Duodenal mucosa (tissue), 2 donors: ENCODE measurements at regions not wholly inside any gene's neighbourhood (a gene's known extent, or its start where the extent isn't known, plus 50 kb on each side); places are given as distances from the start of the nearest gene placed in this dataset.

ENCODE experiments used
- H3K27ac ChIP-seq: one replicate; pipeline ENCODE4 v1.7.0; 2013; ENCODE audit warnings: low read depth, low read length
- H3K27me3 ChIP-seq, 2 donors: one replicate each; pipeline ENCODE4 v1.7.0; 2013; ENCODE audit warnings: low read length in 2 of 2, control low read depth in 1 of 2; ENCODE audit not compliant: insufficient read depth in 2 of 2, control insufficient read depth in 1 of 2
- H3K36me3 ChIP-seq, 2 donors: one replicate each; pipeline ENCODE4 v1.7.0; 2013; ENCODE audit warnings: low read length in 2 of 2, control low read depth in 1 of 2; ENCODE audit not compliant: insufficient read depth in 2 of 2, control insufficient read depth in 1 of 2
- H3K4me1 ChIP-seq, 2 donors: one replicate each; pipeline ENCODE4 v1.7.0; 2013; ENCODE audit warnings: low read length in 2 of 2, control low read depth in 1 of 2; ENCODE audit not compliant: insufficient read depth in 2 of 2, control insufficient read depth in 1 of 2
- H3K4me3 ChIP-seq, 2 donors: one replicate each; pipeline ENCODE4 v1.7.0; 2013; ENCODE audit warnings: low read length in 2 of 2, low read depth in 1 of 2
- H3K9ac ChIP-seq, 2 donors: one replicate each; pipeline ENCODE4 v1.7.0; 2013; ENCODE audit warnings: low read length in 2 of 2, low read depth in 1 of 2
- H3K9me3 ChIP-seq, 2 donors: one replicate each; pipeline ENCODE4 v1.7.0; 2013; ENCODE audit warnings: low read length in 2 of 2, control low read depth in 1 of 2; ENCODE audit not compliant: control insufficient read depth in 1 of 2

- no peaks in the 10 kb centered on the region for H3K9me3 ChIP-seq
- no peaks in the 10 kb centered on the region for H3K36me3 ChIP-seq
- H3K27me3 ChIP-seq, result no peaks in the 10 kb centered on the region
- no peak overlapping the region for H3K27ac ChIP-seq
- no peak overlapping the region for H3K9ac ChIP-seq
- no peaks in the 10 kb centered on the region for H3K4me1 ChIP-seq
- no peak overlapping the region for H3K4me3 ChIP-seq
These were observed 93.4 kb downstream of the ABHD5 start for GRCh38 chr3:43783987-43784639.

- Histone ChIP-seq H3K4me1 (no peaks in the 10 kb centered on the region), H3K9me3 (no peaks in the 10 kb centered on the region), H3K9ac (no peak overlapping the region), H3K27ac (no peak overlapping the region), H3K36me3 (no peaks in the 10 kb centered on the region), H3K4me3 (no peak overlapping the region), H3K27me3 (peaks cover 0 to under 1% of the 10 kb centered on the region in 2 donors)
These were observed 93.9 kb downstream of the ABHD5 start for GRCh38 chr3:43784640-43785011.

GRCh38 chr3:43785551-43785950, 94.8 kb downstream of the ABHD5 start:
- Histone ChIP-seq H3K9ac (no peak overlapping the region), H3K27me3 (peaks cover 2% of the 10 kb centered on the region in 2 donors), H3K27ac (no peak overlapping the region), H3K36me3 (no peaks in the 10 kb centered on the region), H3K9me3 (no peaks in the 10 kb centered on the region), H3K4me1 (no peaks in the 10 kb centered on the region), H3K4me3 (no peak overlapping the region)

- Histone ChIP-seq H3K9me3 (no peaks in the 10 kb centered on the region), H3K27ac (no peak overlapping the region), H3K9ac (no peak overlapping the region), H3K27me3 (peaks cover 2 to 3% of the 10 kb centered on the region in 2 donors), H3K4me1 (no peaks in the 10 kb centered on the region), H3K36me3 (no peaks in the 10 kb centered on the region), H3K4me3 (no peak overlapping the region)
These were observed 95.4 kb downstream of the ABHD5 start for GRCh38 chr3:43786102-43786501.

- Histone ChIP-seq H3K9me3 (no peaks in the 10 kb centered on the region), H3K36me3 (no peaks in the 10 kb centered on the region), H3K27ac (no peak overlapping the region), H3K4me1 (no peaks in the 10 kb centered on the region), H3K9ac (no peak overlapping the region), H3K4me3 (no peak overlapping the region), H3K27me3 (peaks cover 2 to 3% of the 10 kb centered on the region in 2 donors)
These were observed 96.0 kb downstream of the ABHD5 start for GRCh38 chr3:43786526-43787305.

- Histone ChIP-seq H3K4me1 (no peaks in the 10 kb centered on the region), H3K9ac (no peak overlapping the region), H3K27ac (no peak overlapping the region), H3K36me3 (no peaks in the 10 kb centered on the region), H3K27me3 (peaks cover 2 to 3% of the 10 kb centered on the region in 2 donors), H3K4me3 (no peak overlapping the region), H3K9me3 (no peaks in the 10 kb centered on the region)
These were observed 96.6 kb downstream of the ABHD5 start for GRCh38 chr3:43787330-43787729.

- no peaks in the 10 kb centered on the region for H3K9me3 ChIP-seq
- no peaks in the 10 kb centered on the region for H3K36me3 ChIP-seq
- H3K27ac ChIP-seq, result no peak overlapping the region
- no peak overlapping the region for H3K9ac ChIP-seq
- H3K4me1 ChIP-seq, result no peaks in the 10 kb centered on the region
- H3K4me3 ChIP-seq, result no peak overlapping the region
- H3K27me3 ChIP-seq, result peaks cover 3 to 8% of the 10 kb centered on the region in 2 donors
These were observed 98.3 kb downstream of the ABHD5 start for GRCh38 chr3:43789028-43789427.

GRCh38 chr3:43790060-43790459, 99.3 kb downstream of the ABHD5 start:
- no peaks in the 10 kb centered on the region for H3K36me3 ChIP-seq
- H3K4me1 ChIP-seq, result no peaks in the 10 kb centered on the region
- no peak overlapping the region for H3K27ac ChIP-seq
- no peak overlapping the region for H3K4me3 ChIP-seq
- no peak overlapping the region for H3K9ac ChIP-seq
- H3K27me3 ChIP-seq, result peaks cover 7 to 8% of the 10 kb centered on the region in 2 donors
- no peaks in the 10 kb centered on the region for H3K9me3 ChIP-seq

GRCh38 chr3:43790476-43790875, 99.7 kb downstream of the ABHD5 start:
- Histone ChIP-seq H3K27me3 (peaks cover 7 to 8% of the 10 kb centered on the region in 2 donors), H3K27ac (no peak overlapping the region), H3K4me1 (no peaks in the 10 kb centered on the region), H3K9me3 (no peaks in the 10 kb centered on the region), H3K4me3 (no peak overlapping the region), H3K9ac (no peak overlapping the region), H3K36me3 (no peaks in the 10 kb centered on the region)

- H3K9me3 ChIP-seq, result no peaks in the 10 kb centered on the region
- no peak overlapping the region for H3K9ac ChIP-seq
- peaks cover 7 to 8% of the 10 kb centered on the region in 2 donors for H3K27me3 ChIP-seq
- no peaks in the 10 kb centered on the region for H3K4me1 ChIP-seq
- H3K27ac ChIP-seq, result no peak overlapping the region
- H3K36me3 ChIP-seq, result no peaks in the 10 kb centered on the region
- H3K4me3 ChIP-seq, result no peak overlapping the region
These were observed 100.5 kb downstream of the ABHD5 start for GRCh38 chr3:43791246-43791645.
